Lung (tissue), 11 donors: ENCODE measurements at regions not wholly inside any gene's neighbourhood (a gene's known extent, or its start where the extent isn't known, plus 50 kb on each side); places are given as distances from the start of the nearest gene placed in this dataset.

ENCODE experiments used
- ATAC-seq: fragments of 200-7000 bp; cut with Tn5 transposase; one replicate; pipeline ENCODE4 v1.9.1; 2020; ENCODE audit warnings: moderate number of reproducible peaks; ENCODE audit not compliant: insufficient read depth, low FRiP score
- DNase-seq, 3 donors: peaks; one replicate each; pipeline ENCODE4 v3.0.0-alpha.2; 2013 to 2017
- H3K27ac ChIP-seq, 2 donors: one replicate each; pipeline ENCODE4 v1.5.1; 2013; ENCODE audit warnings: mild to moderate bottlenecking in 2 of 2, moderate library complexity in 2 of 2, control low read depth in 1 of 2, inconsistent platforms in 1 of 2, low read depth in 1 of 2, low read length in 1 of 2
- H3K27me3 ChIP-seq, 3 donors: one replicate each; pipeline ENCODE4 v1.5.1; 2013; ENCODE audit warnings: low read length in 2 of 3; ENCODE audit not compliant: control insufficient read depth in 3 of 3, insufficient read depth in 3 of 3
- H3K36me3 ChIP-seq, 4 donors: one replicate each; pipeline ENCODE4 v1.5.1; 2013; ENCODE audit warnings: low read length in 4 of 4, mild to moderate bottlenecking in 1 of 4, moderate library complexity in 1 of 4; ENCODE audit not compliant: control insufficient read depth in 4 of 4, insufficient read depth in 4 of 4
- H3K4me1 ChIP-seq, 5 donors: one replicate each; pipeline ENCODE4 v1.5.1; 2013; ENCODE audit warnings: low read length in 5 of 5, mild to moderate bottlenecking in 2 of 5, moderate library complexity in 1 of 5; ENCODE audit not compliant: control insufficient read depth in 5 of 5, insufficient read depth in 5 of 5
- H3K4me3 ChIP-seq: one replicate; pipeline ENCODE4 v1.5.1; 2013; ENCODE audit warnings: mild to moderate bottlenecking, control low read depth, moderate library complexity
- H3K9ac ChIP-seq, 2 donors: one replicate each; pipeline ENCODE4 v1.5.1; 2013; ENCODE audit warnings: low read length in 2 of 2, control low read depth in 1 of 2; ENCODE audit not compliant: insufficient read depth in 1 of 2
- H3K9me3 ChIP-seq, 4 donors: one replicate each; pipeline ENCODE4 v1.5.1; 2013; ENCODE audit warnings: low read length in 3 of 4, mild to moderate bottlenecking in 1 of 4, moderate library complexity in 1 of 4; ENCODE audit not compliant: control insufficient read depth in 4 of 4, insufficient read depth in 3 of 4
- WGBS, 2 donors: extraction: QIAGEN DNeasy Blood & Tissue Kit; methylation state at CpG; one replicate each; pipeline ENCODE4 v1.1.7; 2013; 5-methylcytosine and 5-hydroxymethylcytosine counted together
- TF ChIP-seq, protein P1 (sequence below): IDR thresholded peaks from 2 replicates; pipeline ENCODE4 v1.5.1; 2012; ENCODE audit warnings: mild to moderate bottlenecking; ENCODE audit errors: control extremely low read depth, extremely low read depth
- donor health status: control.
- donor health status: control.
- donor health status: Bipolar disorder and iron deficiency.
- donor health status: healthy.
- donor health status: DM: yes; HTN: yes; CAD: no.

- H3K4me1 ChIP-seq, result peaks cover 0 to 18% (median 0%) of the 10 kb centered on the region in 5 donors
- ATAC-seq (no peak), DNase-seq (no peak)
- H3K27ac ChIP-seq, result no peak overlapping the region
- 68 to 83% methylated on average over 2 of the region's 2 CpGs for WGBS, 2 donors
- TF ChIP-seq, protein P1, sequence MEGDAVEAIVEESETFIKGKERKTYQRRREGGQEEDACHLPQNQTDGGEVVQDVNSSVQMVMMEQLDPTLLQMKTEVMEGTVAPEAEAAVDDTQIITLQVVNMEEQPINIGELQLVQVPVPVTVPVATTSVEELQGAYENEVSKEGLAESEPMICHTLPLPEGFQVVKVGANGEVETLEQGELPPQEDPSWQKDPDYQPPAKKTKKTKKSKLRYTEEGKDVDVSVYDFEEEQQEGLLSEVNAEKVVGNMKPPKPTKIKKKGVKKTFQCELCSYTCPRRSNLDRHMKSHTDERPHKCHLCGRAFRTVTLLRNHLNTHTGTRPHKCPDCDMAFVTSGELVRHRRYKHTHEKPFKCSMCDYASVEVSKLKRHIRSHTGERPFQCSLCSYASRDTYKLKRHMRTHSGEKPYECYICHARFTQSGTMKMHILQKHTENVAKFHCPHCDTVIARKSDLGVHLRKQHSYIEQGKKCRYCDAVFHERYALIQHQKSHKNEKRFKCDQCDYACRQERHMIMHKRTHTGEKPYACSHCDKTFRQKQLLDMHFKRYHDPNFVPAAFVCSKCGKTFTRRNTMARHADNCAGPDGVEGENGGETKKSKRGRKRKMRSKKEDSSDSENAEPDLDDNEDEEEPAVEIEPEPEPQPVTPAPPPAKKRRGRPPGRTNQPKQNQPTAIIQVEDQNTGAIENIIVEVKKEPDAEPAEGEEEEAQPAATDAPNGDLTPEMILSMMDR, result no peak
- no peaks in the 10 kb centered on the region for H3K9me3 ChIP-seq
- H3K27me3 ChIP-seq, result no peaks in the 10 kb centered on the region
- no peak overlapping the region for H3K4me3 ChIP-seq
- H3K36me3 ChIP-seq, result no peaks in the 10 kb centered on the region
- H3K9ac ChIP-seq, result no peak overlapping the region
These were observed 143.8 kb downstream of the FAM124B start for GRCh38 chr2:224258059-224258458.

GRCh38 chr2:224257156-224257555, 144.8 kb downstream of the FAM124B start:
- Histone ChIP-seq H3K36me3 (no peaks in the 10 kb centered on the region), H3K9me3 (no peaks in the 10 kb centered on the region), H3K4me1 (peaks cover 0 to 18% (median 0%) of the 10 kb centered on the region in 5 donors), H3K9ac (no peak overlapping the region), H3K27ac (no peak overlapping the region), H3K27me3 (no peaks in the 10 kb centered on the region), H3K4me3 (no peak overlapping the region)
- TF ChIP-seq, protein P1, result no peak
- ATAC-seq, result no peak
- 47 to 77% methylated on average over 2 of the region's 2 CpGs for WGBS, 2 donors
- DNase-seq, result no peak

DNA sequence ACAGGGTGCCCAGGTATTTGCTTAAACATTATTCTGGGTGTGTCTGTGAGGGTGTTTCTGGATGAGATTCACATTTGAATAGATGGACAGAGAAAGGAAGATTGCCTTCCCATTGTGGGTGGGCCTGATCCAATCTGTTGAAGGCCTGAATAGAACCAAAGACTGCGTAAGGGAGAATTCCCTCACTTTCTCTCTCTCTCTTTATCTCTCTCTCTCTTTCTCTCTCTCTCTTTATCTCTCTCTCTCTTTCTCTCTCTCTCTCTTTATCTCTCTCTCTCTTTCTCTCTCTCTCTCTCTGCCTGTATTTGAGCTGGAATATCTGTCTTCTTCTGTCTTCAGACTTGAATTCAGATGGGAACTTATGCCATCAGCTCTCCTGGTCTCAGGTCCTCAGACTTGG, 148.4 kb downstream of the FAM124B start:
- 97 to 100% methylated on average over 1 of the region's 1 CpG for WGBS, 2 donors
- H3K27ac ChIP-seq, result no peak overlapping the region
- ATAC-seq (no peak), DNase-seq (no peak)
- TF ChIP-seq, protein P1, result no peak
- H3K36me3 ChIP-seq, result no peaks in the 10 kb centered on the region
- H3K9me3 ChIP-seq, result no peaks in the 10 kb centered on the region
- H3K27me3 ChIP-seq, result no peaks in the 10 kb centered on the region
- H3K4me1 ChIP-seq, result no peaks in the 10 kb centered on the region
- no peak overlapping the region for H3K9ac ChIP-seq
- H3K4me3 ChIP-seq, result no peak overlapping the region

DNA sequence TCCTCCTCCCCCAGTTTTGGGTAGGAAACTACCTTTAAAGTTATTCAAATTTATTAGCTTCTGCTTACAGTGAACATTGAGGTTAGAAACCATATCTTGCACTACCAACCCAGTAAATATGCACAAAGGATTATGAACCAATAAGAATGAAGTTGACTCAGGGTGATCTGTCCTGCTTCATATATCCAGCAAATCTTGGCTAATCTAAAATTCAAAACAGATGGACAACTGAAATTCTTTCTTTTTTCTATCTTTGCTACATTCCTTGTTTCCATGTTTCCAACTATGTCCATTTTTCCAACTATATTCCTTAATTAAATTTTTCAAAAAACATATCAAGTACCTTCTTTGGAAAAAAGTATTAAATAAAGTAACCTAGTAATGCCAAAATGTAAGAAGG, 149.3 kb downstream of the FAM124B start:
- DNase-seq (no peak), ATAC-seq (no peak)
- no peaks in the 10 kb centered on the region for H3K9me3 ChIP-seq
- no peaks in the 10 kb centered on the region for H3K36me3 ChIP-seq
- H3K27me3 ChIP-seq, result no peaks in the 10 kb centered on the region
- TF ChIP-seq, protein P1, result no peak
- no peaks in the 10 kb centered on the region for H3K4me1 ChIP-seq
- H3K4me3 ChIP-seq, result no peak overlapping the region
- H3K9ac ChIP-seq, result no peak overlapping the region
- H3K27ac ChIP-seq, result no peak overlapping the region
